NCI-H1436 treated with DMSO at 0.1 percent for 48 hours (cell line): ENCODE measurements at regions not wholly inside any gene's neighbourhood (a gene's known extent, or its start where the extent isn't known, plus 50 kb on each side); places are given as distances from the start of the nearest gene placed in this dataset.

ENCODE experiments used
- DNase-seq: peaks from one replicate; lab custom pipeline; 2025; lab: John Stamatoyannopoulos, UW

DNA sequence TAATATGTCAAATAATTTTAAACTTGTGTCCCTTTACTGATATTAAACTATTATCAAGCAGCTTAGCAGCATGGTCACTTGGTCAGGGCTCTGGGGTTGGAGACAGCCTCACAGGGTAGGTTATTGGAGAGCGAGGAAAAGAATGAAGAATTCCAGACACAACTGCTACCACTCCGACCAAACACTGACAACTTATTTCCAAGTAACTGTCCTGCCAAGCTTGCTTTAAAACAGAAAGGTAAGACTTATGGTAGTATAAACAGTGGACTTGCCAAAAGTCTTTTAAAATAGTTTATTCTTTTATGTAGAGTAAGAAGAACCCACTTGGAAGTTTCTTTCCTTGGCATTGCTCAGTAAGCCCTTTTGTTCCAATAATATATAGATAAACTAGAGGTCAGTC lies 364.1 kb downstream of the DEPDC1B start:
- no peak for DNase-seq

- no peak for DNase-seq
These were observed 365.7 kb downstream of the DEPDC1B start for GRCh38 chr5:60334281-60334713.

DNA sequence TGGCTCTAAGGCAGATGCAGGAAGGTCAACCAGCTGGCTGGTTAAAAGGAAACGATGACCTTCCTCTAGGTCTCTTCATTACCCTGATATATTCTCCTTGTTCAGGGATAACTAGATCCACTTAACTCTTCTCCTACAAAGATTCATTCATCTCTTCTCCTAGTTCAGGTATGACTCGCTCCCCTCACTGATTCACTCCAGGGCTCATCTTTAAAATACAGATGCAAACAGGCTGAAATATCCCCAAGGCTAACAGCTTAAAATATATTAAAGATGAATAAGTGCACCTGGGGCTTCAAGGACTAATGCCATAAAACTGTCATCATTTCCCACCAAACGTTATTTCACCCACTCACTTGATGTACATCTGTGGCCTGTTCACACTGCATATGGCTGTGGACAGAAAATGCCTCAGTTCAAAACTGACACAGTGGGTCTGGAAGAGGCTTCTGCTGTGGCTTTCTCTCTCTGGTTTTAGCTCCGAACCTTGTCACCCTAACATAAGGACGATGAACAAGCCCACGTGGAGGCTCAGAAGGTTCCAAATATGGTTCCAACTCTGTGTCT lies 366.9 kb downstream of the DEPDC1B start:
- DNase-seq = no peak

- DNase-seq = no peak
These were observed 367.5 kb downstream of the DEPDC1B start for GRCh38 chr5:60332244-60333004.

DNA sequence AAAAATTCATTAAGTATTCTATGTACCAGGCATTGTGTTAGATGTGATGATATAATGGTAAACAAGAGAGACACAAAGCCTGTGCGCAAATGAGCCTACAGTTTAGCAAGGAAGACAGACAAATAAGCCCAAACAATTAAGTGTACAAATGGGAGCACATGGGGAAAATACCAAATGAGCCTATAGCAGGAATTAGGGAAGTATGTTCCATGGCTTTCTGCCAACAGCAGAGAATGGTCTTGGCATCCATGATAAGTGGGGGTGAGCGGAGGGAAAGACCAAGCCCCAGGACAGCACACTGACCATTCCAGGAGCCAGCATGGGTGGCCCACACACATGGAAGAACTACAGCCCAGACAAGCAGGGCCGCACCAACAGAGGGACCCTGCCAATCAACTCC lies 369.7 kb downstream of the DEPDC1B start:
- no peak for DNase-seq

- no peak for DNase-seq
These were observed 374.1 kb downstream of the DEPDC1B start for GRCh38 chr5:60325870-60326269.

DNA sequence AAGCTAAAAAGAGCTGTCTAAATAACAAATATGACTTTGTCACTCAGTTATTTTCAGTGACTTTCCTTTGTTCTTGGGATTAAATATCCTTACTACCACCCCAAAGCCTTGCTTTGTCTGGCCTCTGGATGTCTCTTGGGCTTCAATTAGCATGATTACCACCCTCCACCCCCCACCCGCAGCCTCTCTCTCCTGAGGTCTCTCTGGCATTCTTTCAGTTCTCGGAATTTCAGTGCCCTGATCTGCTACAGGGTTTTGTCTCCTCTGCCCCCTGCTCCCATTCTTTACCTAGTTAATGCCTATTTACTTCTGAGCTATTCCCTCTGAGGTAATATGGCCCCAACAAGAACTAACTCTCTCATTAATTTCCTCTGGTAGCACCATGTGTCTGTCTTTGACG lies 376.4 kb downstream of the DEPDC1B start:
- no peak for DNase-seq

GRCh38 chr5:60312098-60312497 lies 387.9 kb downstream of the DEPDC1B start:
- no peak for DNase-seq

- DNase-seq = no peak
These were observed 400.0 kb downstream of the DEPDC1B start for GRCh38 chr5:60299944-60300343.

GRCh38 chr5:60297658-60298057 lies 402.3 kb downstream of the DEPDC1B start:
- no peak for DNase-seq

- no peak for DNase-seq
These were observed 401.9 kb upstream of the PDE4D start for GRCh38 chr5:60295423-60295822.

GRCh38 chr5:60293518-60293917 lies 400.0 kb upstream of the PDE4D start:
- DNase-seq = no peak

DNA sequence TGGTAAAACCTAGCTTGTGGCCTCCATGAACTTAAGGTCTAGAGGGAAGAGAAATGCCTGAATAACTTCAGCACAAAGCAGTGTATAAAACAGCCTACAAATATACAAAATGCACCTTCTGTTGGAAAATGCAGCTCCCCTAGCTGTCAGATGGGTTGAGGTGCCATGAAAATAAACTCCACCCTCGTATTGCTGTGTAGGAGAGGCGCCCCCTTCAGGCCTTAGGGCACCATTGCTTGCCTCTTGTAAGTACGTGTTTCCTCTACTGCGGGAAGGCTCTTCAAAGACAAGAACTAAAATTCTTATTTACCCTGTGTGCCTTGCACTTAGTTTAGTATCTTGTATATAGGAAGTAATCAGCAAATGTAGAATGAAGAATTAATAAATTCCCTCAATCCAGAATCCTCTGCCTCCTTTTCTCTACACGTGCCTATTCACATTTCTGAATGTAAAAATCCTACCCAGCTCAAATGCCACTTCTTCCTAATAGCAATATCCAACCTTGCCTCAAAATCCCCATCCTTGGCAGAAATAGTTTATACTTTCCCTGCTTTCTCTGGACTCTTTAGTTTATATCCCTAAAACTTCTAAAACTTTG lies 393.7 kb upstream of the PDE4D start:
- peak; percentile 33 for DNase-seq

DNA sequence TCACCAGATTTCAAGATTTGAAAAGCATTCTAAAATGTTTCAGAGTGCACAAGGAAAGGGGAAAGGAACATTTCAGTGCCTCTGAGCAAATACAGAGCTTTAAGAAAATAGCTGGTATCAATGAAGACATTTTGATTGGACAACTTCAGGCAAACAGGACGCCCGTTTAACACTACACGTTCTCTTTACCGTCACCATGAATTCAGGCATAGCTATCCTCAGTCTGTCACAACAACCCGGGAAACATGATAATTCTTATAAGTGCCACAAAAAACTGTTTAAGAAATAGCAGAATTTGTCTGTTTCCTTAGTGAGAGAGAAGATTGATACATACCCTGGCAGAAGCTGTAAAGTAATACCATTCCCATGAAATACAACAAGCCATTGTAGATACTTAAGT lies 392.4 kb upstream of the PDE4D start:
- DNase-seq = no peak

DNA sequence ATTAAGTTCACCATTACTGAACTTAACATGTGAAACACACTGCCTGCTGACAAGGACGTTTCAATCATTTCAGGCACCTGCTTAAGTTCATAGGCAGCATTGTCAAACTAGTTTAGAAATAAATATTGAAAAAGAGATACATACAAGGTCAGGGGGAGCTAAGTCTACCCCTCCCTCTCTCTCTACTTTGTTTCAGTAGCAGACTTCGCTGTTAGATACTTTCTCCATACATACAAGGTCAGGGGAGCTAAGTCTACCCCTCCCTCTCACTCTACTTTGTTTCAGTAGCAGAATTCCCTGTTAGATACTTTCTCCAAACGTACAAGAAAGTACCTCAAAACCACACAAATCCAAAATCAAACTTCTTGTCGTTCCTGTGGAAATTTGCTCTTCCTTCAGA lies 387.4 kb upstream of the PDE4D start:
- no peak for DNase-seq

DNA sequence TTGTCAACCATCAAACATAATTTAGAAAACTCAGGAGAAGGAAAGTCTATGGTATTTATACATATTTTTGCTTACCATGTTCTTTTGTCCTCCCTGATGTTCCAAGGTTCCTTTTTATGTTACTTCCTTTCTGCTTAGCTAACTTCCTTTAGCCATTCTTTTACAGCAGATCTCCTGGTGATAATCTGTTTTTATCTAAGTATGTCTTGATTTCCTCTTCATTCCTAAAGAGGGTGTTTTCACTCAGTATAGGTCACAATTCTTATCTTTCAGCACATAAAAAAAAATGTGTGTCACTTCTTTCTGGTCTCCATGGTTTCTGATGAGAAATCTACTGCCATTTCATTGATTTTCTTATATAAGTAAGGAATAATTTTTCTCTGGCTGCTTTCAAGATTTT lies 384.4 kb upstream of the PDE4D start:
- no peak for DNase-seq

GRCh38 chr5:60274747-60275146 lies 381.2 kb upstream of the PDE4D start:
- no peak for DNase-seq

- no peak for DNase-seq
These were observed 378.0 kb upstream of the PDE4D start for GRCh38 chr5:60271517-60271916.

- no peak for DNase-seq
These were observed 374.4 kb upstream of the PDE4D start for GRCh38 chr5:60267907-60268306.

GRCh38 chr5:60263346-60263745 lies 369.8 kb upstream of the PDE4D start:
- DNase-seq = no peak

DNA sequence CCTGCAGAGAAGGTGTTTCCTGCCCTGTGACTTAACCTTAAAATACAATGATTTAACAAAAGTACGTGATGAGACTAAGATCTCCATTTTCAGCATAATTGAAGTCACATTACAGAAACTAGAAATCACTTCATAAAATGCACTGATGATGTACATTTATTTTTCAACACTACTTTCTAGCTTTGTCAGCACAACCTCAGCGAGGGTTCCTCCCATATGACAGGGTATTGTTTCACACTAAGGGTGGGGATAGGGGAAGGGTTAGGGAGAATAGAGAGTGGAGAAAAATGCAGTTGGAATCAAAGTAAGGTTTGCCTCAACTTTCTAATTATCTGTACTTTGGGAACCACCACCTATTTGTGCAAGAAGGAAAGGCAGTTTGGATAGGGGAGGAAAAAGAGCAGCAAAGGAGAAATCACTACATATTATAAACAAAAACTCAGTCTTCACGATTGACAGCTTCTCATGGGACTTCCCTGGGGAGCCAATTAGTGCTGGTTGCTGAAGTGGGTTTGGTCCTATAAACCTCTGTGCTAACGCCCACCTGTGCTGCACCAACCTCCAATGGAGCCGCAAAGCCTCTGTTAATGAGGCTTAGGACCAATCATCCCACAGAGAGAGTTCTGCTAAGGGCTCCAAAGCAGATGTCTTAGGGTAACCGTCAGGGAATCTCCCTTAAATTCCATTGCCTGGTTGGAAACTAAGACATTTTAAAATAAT lies 369.2 kb upstream of the PDE4D start:
- no peak for DNase-seq

GRCh38 chr5:60261732-60262131 lies 368.2 kb upstream of the PDE4D start:
- DNase-seq = no peak

GRCh38 chr5:60260658-60261057 lies 367.1 kb upstream of the PDE4D start:
- DNase-seq = no peak
